ENCODE measurements at regions not wholly inside any gene's neighbourhood (a gene's known extent, or its start where the extent isn't known, plus 50 kb on each side); places are given as distances from the start of the nearest gene placed in this dataset.

- Histone ChIP-seq H3K36me3 (ENCODE audit: control insufficient read depth, low read length) (no peaks in the 10 kb centered on the region), H3K4me3 (ENCODE audit: low read length) (no peak overlapping the region), H4K20me1 (ENCODE audit: control insufficient read depth, insufficient read depth, low read depth, low read length) (no peaks in the 10 kb centered on the region), H3K9me2 (replicated peaks; ENCODE audit: control insufficient read depth, low read length) (no peaks in the 10 kb centered on the region), H3K9me3 (ENCODE audit: control insufficient read depth, insufficient read depth, low read length) (no peaks in the 10 kb centered on the region), H3K4me1 (ENCODE audit: control insufficient read depth, low read length) (no peaks in the 10 kb centered on the region), H3F3A (ENCODE audit: control insufficient read depth, insufficient read depth) (no peaks in the 10 kb centered on the region), H3K27ac (ENCODE audit: low read depth, low read length) (no peak overlapping the region), H3K4me2 (ENCODE audit: low read length) (no peak overlapping the region), H3K27me3 (ENCODE audit: control insufficient read depth, low read length) (no peaks in the 10 kb centered on the region), H3K79me2 (ENCODE audit: control insufficient read depth, low read length) (no peaks in the 10 kb centered on the region)
- TF ChIP-seq, protein P1, sequence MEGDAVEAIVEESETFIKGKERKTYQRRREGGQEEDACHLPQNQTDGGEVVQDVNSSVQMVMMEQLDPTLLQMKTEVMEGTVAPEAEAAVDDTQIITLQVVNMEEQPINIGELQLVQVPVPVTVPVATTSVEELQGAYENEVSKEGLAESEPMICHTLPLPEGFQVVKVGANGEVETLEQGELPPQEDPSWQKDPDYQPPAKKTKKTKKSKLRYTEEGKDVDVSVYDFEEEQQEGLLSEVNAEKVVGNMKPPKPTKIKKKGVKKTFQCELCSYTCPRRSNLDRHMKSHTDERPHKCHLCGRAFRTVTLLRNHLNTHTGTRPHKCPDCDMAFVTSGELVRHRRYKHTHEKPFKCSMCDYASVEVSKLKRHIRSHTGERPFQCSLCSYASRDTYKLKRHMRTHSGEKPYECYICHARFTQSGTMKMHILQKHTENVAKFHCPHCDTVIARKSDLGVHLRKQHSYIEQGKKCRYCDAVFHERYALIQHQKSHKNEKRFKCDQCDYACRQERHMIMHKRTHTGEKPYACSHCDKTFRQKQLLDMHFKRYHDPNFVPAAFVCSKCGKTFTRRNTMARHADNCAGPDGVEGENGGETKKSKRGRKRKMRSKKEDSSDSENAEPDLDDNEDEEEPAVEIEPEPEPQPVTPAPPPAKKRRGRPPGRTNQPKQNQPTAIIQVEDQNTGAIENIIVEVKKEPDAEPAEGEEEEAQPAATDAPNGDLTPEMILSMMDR (IDR thresholded peaks at IDR 0.05; ENCODE audit: low read depth, low read length, poor library complexity, severe bottlenecking), result no peak
- TF ChIP-seq EZH2phosphoT487 (IDR thresholded peaks at IDR 0.05; ENCODE audit: borderline replicate concordance, low read length), result no peak
These were observed 464.1 kb upstream of the KLF4 start for GRCh38 chr9:107953556-107954125.

DNA sequence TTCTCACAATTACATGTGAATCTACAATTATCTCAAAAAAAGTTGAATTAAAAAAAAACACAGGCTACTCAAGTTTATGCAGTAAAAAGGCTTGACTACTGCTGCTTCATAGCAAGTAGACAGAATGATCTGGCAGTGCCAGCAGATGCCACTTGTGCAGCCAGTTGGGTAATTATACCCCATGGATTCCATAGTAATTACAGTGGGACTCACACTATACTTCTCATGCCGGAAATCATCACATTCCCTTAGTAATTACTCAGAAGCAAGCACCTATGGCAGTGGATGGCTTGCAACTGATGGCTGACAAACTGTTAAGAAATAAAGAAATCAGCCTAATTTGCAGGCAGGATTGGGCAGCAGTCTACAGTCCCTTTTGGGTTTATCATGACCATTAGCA, 463.2 kb upstream of the KLF4 start:
- no peak for TF ChIP-seq EZH2phosphoT487 (IDR thresholded peaks at IDR 0.05; ENCODE audit: borderline replicate concordance, low read length)
- TF ChIP-seq, protein P1 (IDR thresholded peaks at IDR 0.05; ENCODE audit: low read depth, low read length, poor library complexity, severe bottlenecking), result no peak

GRCh38 chr9:107951511-107951910, 461.9 kb upstream of the KLF4 start:
- no peaks in the 10 kb centered on the region for H3K79me2 ChIP-seq (ENCODE audit: control insufficient read depth, low read length)
- H3K27me3 ChIP-seq (ENCODE audit: control insufficient read depth, low read length), result no peaks in the 10 kb centered on the region
- H3K27ac ChIP-seq (ENCODE audit: low read depth, low read length), result no peak overlapping the region
- TF ChIP-seq, protein P1 (IDR thresholded peaks at IDR 0.05; ENCODE audit: low read depth, low read length, poor library complexity, severe bottlenecking), result no peak
- no peak for TF ChIP-seq EZH2phosphoT487 (IDR thresholded peaks at IDR 0.05; ENCODE audit: borderline replicate concordance, low read length)
- no peaks in the 10 kb centered on the region for H3K9me2 ChIP-seq (replicated peaks; ENCODE audit: control insufficient read depth, low read length)
- H3K9me3 ChIP-seq (ENCODE audit: control insufficient read depth, insufficient read depth, low read length), result no peaks in the 10 kb centered on the region
- no peaks in the 10 kb centered on the region for H3F3A ChIP-seq (ENCODE audit: control insufficient read depth, insufficient read depth)
- no peaks in the 10 kb centered on the region for H4K20me1 ChIP-seq (ENCODE audit: control insufficient read depth, insufficient read depth, low read depth, low read length)
- no peak overlapping the region for H3K4me3 ChIP-seq (ENCODE audit: low read length)
- no peak overlapping the region for H3K4me2 ChIP-seq (ENCODE audit: low read length)
- H3K36me3 ChIP-seq (ENCODE audit: control insufficient read depth, low read length), result no peaks in the 10 kb centered on the region
- no peaks in the 10 kb centered on the region for H3K4me1 ChIP-seq (ENCODE audit: control insufficient read depth, low read length)

More for the DNA sequence above, 463.2 kb upstream of the KLF4 start:
- Histone ChIP-seq H3K9me3 (ENCODE audit: control insufficient read depth, insufficient read depth, low read length) (no peaks in the 10 kb centered on the region), H3K4me2 (ENCODE audit: low read length) (no peak overlapping the region), H3K4me3 (ENCODE audit: low read length) (no peak overlapping the region), H4K20me1 (ENCODE audit: control insufficient read depth, insufficient read depth, low read depth, low read length) (no peaks in the 10 kb centered on the region), H3K4me1 (ENCODE audit: control insufficient read depth, low read length) (no peaks in the 10 kb centered on the region), H3K27ac (ENCODE audit: low read depth, low read length) (no peak overlapping the region), H3K79me2 (ENCODE audit: control insufficient read depth, low read length) (no peaks in the 10 kb centered on the region), H3K36me3 (ENCODE audit: control insufficient read depth, low read length) (no peaks in the 10 kb centered on the region), H3K27me3 (ENCODE audit: control insufficient read depth, low read length) (no peaks in the 10 kb centered on the region), H3K9me2 (replicated peaks; ENCODE audit: control insufficient read depth, low read length) (no peaks in the 10 kb centered on the region), H3F3A (ENCODE audit: control insufficient read depth, insufficient read depth) (no peaks in the 10 kb centered on the region)
